ENCODE measurements at regions not wholly inside any gene's neighbourhood (a gene's known extent, or its start where the extent isn't known, plus 50 kb on each side); places are given as distances from the start of the nearest gene placed in this dataset.

DNA sequence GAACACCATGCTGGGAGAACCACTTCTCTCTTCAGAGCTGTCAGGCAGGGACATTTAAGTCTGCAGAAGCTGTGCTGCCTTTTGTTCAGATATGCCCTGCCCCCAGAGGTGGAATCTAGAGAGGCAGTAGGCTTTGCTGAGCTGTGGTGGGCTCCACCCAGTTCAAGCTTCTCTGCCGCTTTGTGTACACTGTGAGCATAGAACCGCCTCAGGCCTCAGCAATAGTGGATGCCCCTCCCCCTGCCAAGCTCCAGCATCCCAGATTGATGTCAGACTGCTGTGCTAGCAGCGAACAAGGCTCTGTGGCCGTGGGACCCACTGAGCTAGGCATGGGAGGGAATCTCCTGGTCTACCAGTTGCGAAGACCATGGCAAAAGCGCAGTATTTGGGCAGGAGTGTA lies 121.6 kb downstream of the NFKBIZ start:
- Histone ChIP-seq H3K27me3 (ENCODE audit: control insufficient read depth in 2 of 2, insufficient read depth in 2 of 2, low read length in 2 of 2) (no peaks in the 10 kb centered on the region), H3K9me1 (replicated peaks; ENCODE audit: control insufficient read depth, extremely low read depth, insufficient read depth, low read length) (no peaks in the 10 kb centered on the region), H3K79me2 (ENCODE audit: control insufficient read depth, insufficient read depth, low read length) (no peaks in the 10 kb centered on the region), H3K4me2 (ENCODE audit: insufficient read depth, low read length) (no peak overlapping the region), H3K9me3 (replicated peaks; ENCODE audit: control insufficient read depth, insufficient read depth, low read length) (no peaks in the 10 kb centered on the region), H3K36me3 (ENCODE audit: control insufficient read depth in 2 of 2, extremely low read depth in 1 of 2, insufficient read depth in 2 of 2, low read length in 2 of 2) (no peaks in the 10 kb centered on the region), H2AFZ (ENCODE audit: low read depth, low read length) (no peak overlapping the region), H4K20me1 (replicated peaks; ENCODE audit: control insufficient read depth, extremely low read depth, insufficient read depth, low read length) (no peaks in the 10 kb centered on the region), H3K4me1 (ENCODE audit: control insufficient read depth, extremely low read depth, insufficient read depth, low read length) (no peaks in the 10 kb centered on the region), H3K4me3 (replicated peaks in 1 of 3; ENCODE audit: insufficient read depth in 1 of 3, low read depth in 1 of 3, low read length in 3 of 3) (no peak overlapping the region), H3K9ac (replicated peaks; ENCODE audit: extremely low read depth, insufficient read depth, low read length) (no peak overlapping the region), H3K27ac (ENCODE audit: insufficient read depth, low read depth, low read length) (no peak overlapping the region)
- dilution Hi-C loops (cut with MboI; ENCODE audit: extremely low pct_ligation_motif_present, low sequenced_read_pairs), result no loop called here
- POLR2A ChIA-PET, result no interaction called here
- DNase-seq (ENCODE audit: low read depth, low spot score) (no peak), FAIRE-seq (no peak)
- intact Hi-C loops (cut with micrococcal nuclease), result no loop called here
- BruUV-seq (replicated peaks), result no TSS peak
- TF ChIP-seq FOS (IDR thresholded peaks at IDR 0.05; ENCODE audit: borderline replicate concordance, insufficient read depth, low read length), result no peak
- TF ChIP-seq, protein P1, sequence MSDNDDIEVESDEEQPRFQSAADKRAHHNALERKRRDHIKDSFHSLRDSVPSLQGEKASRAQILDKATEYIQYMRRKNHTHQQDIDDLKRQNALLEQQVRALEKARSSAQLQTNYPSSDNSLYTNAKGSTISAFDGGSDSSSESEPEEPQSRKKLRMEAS (IDR thresholded peaks at IDR 0.05; ENCODE audit: insufficient read depth, insufficient read length), result no peak
- TF ChIP-seq POLR2A (IDR thresholded peaks at IDR 0.05; ENCODE audit: low read depth, low read length), result no peak
- TF ChIP-seq, protein P2, sequence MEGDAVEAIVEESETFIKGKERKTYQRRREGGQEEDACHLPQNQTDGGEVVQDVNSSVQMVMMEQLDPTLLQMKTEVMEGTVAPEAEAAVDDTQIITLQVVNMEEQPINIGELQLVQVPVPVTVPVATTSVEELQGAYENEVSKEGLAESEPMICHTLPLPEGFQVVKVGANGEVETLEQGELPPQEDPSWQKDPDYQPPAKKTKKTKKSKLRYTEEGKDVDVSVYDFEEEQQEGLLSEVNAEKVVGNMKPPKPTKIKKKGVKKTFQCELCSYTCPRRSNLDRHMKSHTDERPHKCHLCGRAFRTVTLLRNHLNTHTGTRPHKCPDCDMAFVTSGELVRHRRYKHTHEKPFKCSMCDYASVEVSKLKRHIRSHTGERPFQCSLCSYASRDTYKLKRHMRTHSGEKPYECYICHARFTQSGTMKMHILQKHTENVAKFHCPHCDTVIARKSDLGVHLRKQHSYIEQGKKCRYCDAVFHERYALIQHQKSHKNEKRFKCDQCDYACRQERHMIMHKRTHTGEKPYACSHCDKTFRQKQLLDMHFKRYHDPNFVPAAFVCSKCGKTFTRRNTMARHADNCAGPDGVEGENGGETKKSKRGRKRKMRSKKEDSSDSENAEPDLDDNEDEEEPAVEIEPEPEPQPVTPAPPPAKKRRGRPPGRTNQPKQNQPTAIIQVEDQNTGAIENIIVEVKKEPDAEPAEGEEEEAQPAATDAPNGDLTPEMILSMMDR (IDR thresholded peaks at IDR 0.05; ENCODE audit: extremely low read depth in 1 of 2, insufficient read depth in 1 of 2, low read depth in 1 of 2, low read length in 2 of 2), result no peak
- no peak for TF ChIP-seq JUN (IDR thresholded peaks at IDR 0.05; ENCODE audit: borderline replicate concordance, insufficient read depth, insufficient read length, low read depth)
- no peak for TF ChIP-seq POLR2AphosphoS5 (IDR thresholded peaks at IDR 0.05; ENCODE audit: insufficient read depth, low read depth, low read length)
- no peak for TF ChIP-seq GATA2 (IDR thresholded peaks at IDR 0.05; ENCODE audit: insufficient read depth, insufficient read length, low read depth, low read length)
- TF ChIP-seq EZH2 (IDR thresholded peaks at IDR 0.05; ENCODE audit: borderline replicate concordance, low read depth, low read length, severe bottlenecking), result no peak
- no peak for TF ChIP-seq MYC (IDR thresholded peaks at IDR 0.05; ENCODE audit: low read depth, low read length)
- CTCF ChIA-PET, result no interaction called here
